ENCODE measurements at regions not wholly inside any gene's neighbourhood (a gene's known extent, or its start where the extent isn't known, plus 50 kb on each side); places are given as distances from the start of the nearest gene placed in this dataset.
"Not testable (repeated sequence)": the region's sequence is repeated elsewhere in the genome, so short reads cannot be mapped to it uniquely, and the experiment has no call there.

GRCh38 chr15:96053031-96053780 lies 277.3 kb upstream of the NR2F2 start:
- no peak for DNase-seq

- DNase-seq: no peak
Measured at GRCh38 chr15:96053781-96054428, 276.6 kb upstream of the NR2F2 start.

GRCh38 chr15:96054621-96055020 lies 275.9 kb upstream of the NR2F2 start:
- DNase-seq: no peak

- DNase-seq: no peak
Measured at GRCh38 chr15:96058103-96058851, 272.2 kb upstream of the NR2F2 start.

- DNase-seq: not testable (repeated sequence)
Measured at GRCh38 chr15:96058852-96059103, 271.7 kb upstream of the NR2F2 start.

- DNase-seq: not testable (repeated sequence)
Measured at GRCh38 chr15:96060591-96060990, 269.9 kb upstream of the NR2F2 start.

- no peak for DNase-seq
Measured at GRCh38 chr15:96064351-96064756, 266.1 kb upstream of the NR2F2 start.

- no peak for DNase-seq
Measured at GRCh38 chr15:96066126-96066525, 264.4 kb upstream of the NR2F2 start.

- no peak for DNase-seq
Measured at GRCh38 chr15:96066852-96067495, 263.5 kb upstream of the NR2F2 start.

GRCh38 chr15:96067677-96068076 lies 262.8 kb upstream of the NR2F2 start:
- DNase-seq: no peak

- DNase-seq: no peak
Measured at GRCh38 chr15:96068897-96069296, 261.6 kb upstream of the NR2F2 start.

GRCh38 chr15:96070636-96071035 lies 259.9 kb upstream of the NR2F2 start:
- no peak for DNase-seq

GRCh38 chr15:96072821-96073220 lies 257.7 kb upstream of the NR2F2 start:
- DNase-seq: no peak

GRCh38 chr15:96073908-96074307 lies 256.6 kb upstream of the NR2F2 start:
- DNase-seq: no peak

- no peak for DNase-seq
Measured at GRCh38 chr15:96075895-96076294, 254.6 kb upstream of the NR2F2 start.

- DNase-seq: no peak
Measured at GRCh38 chr15:96076350-96076749, 254.2 kb upstream of the NR2F2 start.

- no peak for DNase-seq
Measured at GRCh38 chr15:96079041-96079440, 251.5 kb upstream of the NR2F2 start.

- DNase-seq: no peak
Measured at GRCh38 chr15:96079882-96080281, 250.6 kb upstream of the NR2F2 start.

GRCh38 chr15:96086164-96086563 lies 244.3 kb upstream of the NR2F2 start:
- DNase-seq: no peak

GRCh38 chr15:96087180-96087884 lies 243.2 kb upstream of the NR2F2 start:
- DNase-seq: no peak

GRCh38 chr15:96088650-96089049 lies 241.8 kb upstream of the NR2F2 start:
- no peak for DNase-seq

- no peak for DNase-seq
Measured at GRCh38 chr15:96089405-96090058, 241.0 kb upstream of the NR2F2 start.
